Endodermal cell (in vitro differentiated cells): ENCODE measurements at regions not wholly inside any gene's neighbourhood (a gene's known extent, or its start where the extent isn't known, plus 50 kb on each side); places are given as distances from the start of the nearest gene placed in this dataset.

ENCODE experiments used
- DNase-seq: peaks from one replicate; pipeline ENCODE4 v3.0.0-alpha.2; 2017
- H3K27ac ChIP-seq: 2 replicates; pipeline ENCODE4 v1.5.1; 2013; ENCODE audit warnings: mild to moderate bottlenecking, low read depth, low read length, moderate library complexity
- H3K27me3 ChIP-seq: 2 replicates; pipeline ENCODE4 v1.6.1; 2013; ENCODE audit warnings: mild to moderate bottlenecking, low read length, moderate library complexity; ENCODE audit not compliant: insufficient read depth, control insufficient read depth, poor library complexity, severe bottlenecking
- H3K36me3 ChIP-seq: 2 replicates; pipeline ENCODE4 v1.7.0; 2013; ENCODE audit warnings: mild to moderate bottlenecking, low read length, moderate library complexity; ENCODE audit not compliant: control insufficient read depth, insufficient read depth
- H3K4me1 ChIP-seq: one replicate; pipeline ENCODE4 v1.7.0; 2013; ENCODE audit warnings: low read length; ENCODE audit not compliant: control insufficient read depth, insufficient read depth
- H3K4me3 ChIP-seq: 2 replicates; pipeline ENCODE4 v1.5.1; 2013; ENCODE audit warnings: mild to moderate bottlenecking, low read length, moderate library complexity
- H3K9ac ChIP-seq: 2 replicates; pipeline ENCODE4 v1.6.1; 2013; ENCODE audit warnings: mild to moderate bottlenecking, low read length, moderate library complexity; ENCODE audit not compliant: poor library complexity, severe bottlenecking; ENCODE audit errors: extremely low read depth
- H3K9me3 ChIP-seq: 2 replicates; pipeline ENCODE4 v1.6.1; 2013; ENCODE audit warnings: mild to moderate bottlenecking, low read length, moderate library complexity; ENCODE audit not compliant: control insufficient read depth
- H3K27ac Mint-ChIP-seq: 2 replicates; pipeline ENCODE4 v1.8.0; 2020; ENCODE audit warnings: mixed read lengths
- H3K27me3 Mint-ChIP-seq: 2 replicates; pipeline ENCODE4 v1.8.0; 2021; ENCODE audit warnings: mild to moderate bottlenecking, mixed read lengths; ENCODE audit not compliant: insufficient read depth
- H3K36me3 Mint-ChIP-seq: 2 replicates; pipeline ENCODE4 v1.8.0; 2020; ENCODE audit warnings: low read depth, mixed read lengths
- H3K4me1 Mint-ChIP-seq: 2 replicates; pipeline ENCODE4 v1.8.0; 2020; ENCODE audit warnings: mixed read lengths
- H3K4me3 Mint-ChIP-seq: 2 replicates; pipeline ENCODE4 v1.8.0; 2020; ENCODE audit warnings: mild to moderate bottlenecking, moderate library complexity, mixed read lengths
- H3K9me3 Mint-ChIP-seq: 2 replicates; pipeline ENCODE4 v1.8.0; 2020; ENCODE audit warnings: mild to moderate bottlenecking, mixed read lengths
- CTCF ChIP-seq: fragments of 200-600 bp; sonication (generic); conservative IDR thresholded peaks from 2 replicates; pipeline ENCODE4 v1.5.0; 2021; ENCODE audit warnings: antibody characterized with exemption, mild to moderate bottlenecking
- WGBS, 2 experiments: methylation state at CpG; one replicate each; pipeline versions ENCODE4 v1.1.5 to v1.1.7; 2013; ENCODE audit warnings: missing lambda C conversion rate in 2 of 2, mixed read lengths in 1 of 2; ENCODE audit not compliant: insufficient coverage in 1 of 2, insufficient read length in 1 of 2; 5-methylcytosine and 5-hydroxymethylcytosine counted together

- 78% methylated on average over 1 of the region's 1 CpG; no CpG with 5 or more reads in 1 of the 2 experiments for WGBS, 2 experiments
- Mint-ChIP-seq H3K4me3 (no peak overlapping the region), H3K27me3 (no peaks in the 10 kb centered on the region), H3K4me1 (peaks cover 6% of the 10 kb centered on the region), H3K27ac (no peak overlapping the region), H3K36me3 (no peaks in the 10 kb centered on the region), H3K9me3 (no peaks in the 10 kb centered on the region)
- Histone ChIP-seq H3K27me3 (no peaks in the 10 kb centered on the region), H3K9me3 (no peaks in the 10 kb centered on the region), H3K36me3 (no peaks in the 10 kb centered on the region), H3K27ac (no peak overlapping the region), H3K9ac (no peak overlapping the region), H3K4me1 (no peaks in the 10 kb centered on the region), H3K4me3 (no peak overlapping the region)
- no peak for DNase-seq
- no peak for TF ChIP-seq CTCF
Observed at GRCh38 chr1:172822886-172823285, 164.0 kb downstream of the FASLG start.

GRCh38 chr1:172823534-172823933 is 164.6 kb downstream of the FASLG start:
- Mint-ChIP-seq H3K27ac (no peak overlapping the region), H3K4me3 (no peak overlapping the region), H3K9me3 (no peaks in the 10 kb centered on the region), H3K4me1 (peaks cover 6% of the 10 kb centered on the region), H3K27me3 (no peaks in the 10 kb centered on the region), H3K36me3 (no peaks in the 10 kb centered on the region)
- no peak for DNase-seq
- Histone ChIP-seq H3K9ac (no peak overlapping the region), H3K9me3 (no peaks in the 10 kb centered on the region), H3K4me3 (no peak overlapping the region), H3K4me1 (no peaks in the 10 kb centered on the region), H3K27me3 (no peaks in the 10 kb centered on the region), H3K27ac (no peak overlapping the region), H3K36me3 (no peaks in the 10 kb centered on the region)
- TF ChIP-seq CTCF = no peak

GRCh38 chr1:172824209-172824608 is 165.3 kb downstream of the FASLG start:
- WGBS, 2 experiments = 83 to 89% methylated on average over 2 to 3 of the region's 3 CpGs
- Histone ChIP-seq H3K27me3 (no peaks in the 10 kb centered on the region), H3K4me3 (no peak overlapping the region), H3K9me3 (no peaks in the 10 kb centered on the region), H3K9ac (no peak overlapping the region), H3K36me3 (no peaks in the 10 kb centered on the region), H3K27ac (no peak overlapping the region), H3K4me1 (no peaks in the 10 kb centered on the region)
- Mint-ChIP-seq H3K27me3 (no peaks in the 10 kb centered on the region), H3K4me3 (no peak overlapping the region), H3K27ac (no peak overlapping the region), H3K4me1 (peaks cover 6% of the 10 kb centered on the region), H3K9me3 (no peaks in the 10 kb centered on the region), H3K36me3 (no peaks in the 10 kb centered on the region)
- DNase-seq = no peak
- no peak for TF ChIP-seq CTCF
